BJ (cell line): ENCODE measurements at regions not wholly inside any gene's neighbourhood (a gene's known extent, or its start where the extent isn't known, plus 50 kb on each side); places are given as distances from the start of the nearest gene placed in this dataset.

Experiments
- CTCF ChIA-PET: fragments of 350-600 bp; formaldehyde crosslinking; extraction: SDS; loops from one replicate; lab custom pipeline; 2021; ENCODE audit warnings: antibody characterized with exemption, inconsistent platforms; lab: Yijun Ruan, JAX
- POLR2A ChIA-PET: fragments of 300-600 bp; sonication (Branson Sonifier 250); formaldehyde crosslinking; extraction: SDS; loops from one replicate; lab custom pipeline; 2021; ENCODE audit warnings: antibody characterized with exemption; lab: Charles Lee
- DNase-seq: peaks from one replicate; pipeline ENCODE4 v3.0.0-alpha.2; 2011; ENCODE audit warnings: low read depth
- H3K27me3 ChIP-seq: 2 replicates; pipeline ENCODE4 v1.6.0; 2011; ENCODE audit warnings: low read length; ENCODE audit not compliant: control insufficient read depth, insufficient read depth
- H3K36me3 ChIP-seq: 2 replicates; pipeline ENCODE4 v1.5.1; 2011; ENCODE audit warnings: low read length; ENCODE audit not compliant: control insufficient read depth, insufficient read depth
- H3K4me3 ChIP-seq: 2 replicates; pipeline ENCODE4 v1.5.1; 2011; ENCODE audit warnings: low read depth, mild to moderate bottlenecking, control low read depth, low read length
- CTCF ChIP-seq: IDR thresholded peaks from 2 replicates; pipeline ENCODE4 v1.5.1; 2011; ENCODE audit warnings: low read depth, mild to moderate bottlenecking, control low read depth, inconsistent platforms, low read length, moderate library complexity; ENCODE audit not compliant: insufficient read depth

- ChIA-PET CTCF (no interaction called here), POLR2A (no interaction called here)
- TF ChIP-seq CTCF = no peak
Measured at GRCh38 chr6:15129887-15130286, 116.0 kb upstream of the JARID2 start.

GRCh38 chr6:15131234-15131633, 114.6 kb upstream of the JARID2 start:
- Histone ChIP-seq H3K27me3 (no peaks in the 10 kb centered on the region), H3K36me3 (no peaks in the 10 kb centered on the region), H3K4me3 (no peak overlapping the region)
- no peak for DNase-seq
- POLR2A ChIA-PET = no interaction called here
- TF ChIP-seq CTCF = no peak
- CTCF ChIA-PET = no interaction called here

More at GRCh38 chr6:15129887-15130286, 116.0 kb upstream of the JARID2 start:
- Histone ChIP-seq H3K27me3 (no peaks in the 10 kb centered on the region), H3K36me3 (no peaks in the 10 kb centered on the region), H3K4me3 (no peak overlapping the region)
- DNase-seq = no peak

- no peak overlapping the region for H3K4me3 ChIP-seq
- no peak for TF ChIP-seq CTCF
- no peaks in the 10 kb centered on the region for H3K27me3 ChIP-seq
- ChIA-PET CTCF (no interaction called here), POLR2A (no interaction called here)
- no peak for DNase-seq
- H3K36me3 ChIP-seq = no peaks in the 10 kb centered on the region
Measured at GRCh38 chr6:15131651-15132061, 114.2 kb upstream of the JARID2 start.

GRCh38 chr6:15132167-15132566, 113.7 kb upstream of the JARID2 start:
- ChIA-PET POLR2A (no interaction called here), CTCF (no interaction called here)
- Histone ChIP-seq H3K36me3 (no peaks in the 10 kb centered on the region), H3K4me3 (no peak overlapping the region), H3K27me3 (no peaks in the 10 kb centered on the region)
- no peak for TF ChIP-seq CTCF
- DNase-seq = no peak

- DNase-seq = peak; percentile 31
- no peak for TF ChIP-seq CTCF
- ChIA-PET POLR2A (no interaction called here), CTCF (no interaction called here)
- Histone ChIP-seq H3K36me3 (no peaks in the 10 kb centered on the region), H3K4me3 (no peak overlapping the region), H3K27me3 (no peaks in the 10 kb centered on the region)
Measured at GRCh38 chr6:15132854-15133670, 112.8 kb upstream of the JARID2 start.
